GM04503 (cell line): ENCODE measurements at regions not wholly inside any gene's neighbourhood (a gene's known extent, or its start where the extent isn't known, plus 50 kb on each side); places are given as distances from the start of the nearest gene placed in this dataset.
"Not testable (repeated sequence)": the region's sequence is repeated elsewhere in the genome, so short reads cannot be mapped to it uniquely, and the experiment has no call there.

Experiments
- DNase-seq: peaks from one replicate; pipeline ENCODE4 v3.0.0-alpha.2; 2012; ENCODE audit warnings: low read depth

- DNase-seq: no peak
Measured at GRCh38 chr1:30527511-30528140, 195.8 kb downstream of the MATN1 start.

- DNase-seq: no peak
Measured at GRCh38 chr1:30526652-30527345, 196.6 kb downstream of the MATN1 start.

GRCh38 chr1:30525971-30526651 lies 197.3 kb downstream of the MATN1 start:
- peak; percentile 27 for DNase-seq

GRCh38 chr1:30525631-30525970 lies 197.8 kb downstream of the MATN1 start:
- no peak for DNase-seq

GRCh38 chr1:30524840-30525617 lies 198.4 kb downstream of the MATN1 start:
- no peak for DNase-seq

- DNase-seq: not testable (repeated sequence)
Measured at GRCh38 chr1:30524025-30524555, 199.3 kb downstream of the MATN1 start.

- DNase-seq: peak; percentile 94
Measured at GRCh38 chr1:30523055-30524020, 200.0 kb downstream of the MATN1 start.

GRCh38 chr1:30522031-30523004 lies 201.1 kb downstream of the MATN1 start:
- peak; percentile 80 for DNase-seq

- DNase-seq: no peak
Measured at GRCh38 chr1:30521261-30521865, 202.0 kb downstream of the MATN1 start.

GRCh38 chr1:30520476-30520875 lies 202.9 kb downstream of the MATN1 start:
- no peak for DNase-seq

- no peak for DNase-seq
Measured at GRCh38 chr1:30519201-30519763, 204.1 kb downstream of the MATN1 start.

GRCh38 chr1:30518696-30519095 lies 204.7 kb downstream of the MATN1 start:
- no peak for DNase-seq

GRCh38 chr1:30518186-30518585 lies 205.2 kb downstream of the MATN1 start:
- no peak for DNase-seq

- DNase-seq: not testable (repeated sequence)
Measured at GRCh38 chr1:30517666-30518065, 205.7 kb downstream of the MATN1 start.

GRCh38 chr1:30517241-30517640 lies 206.1 kb downstream of the MATN1 start:
- DNase-seq: not testable (repeated sequence)

GRCh38 chr1:30516485-30516858 lies 206.9 kb downstream of the MATN1 start:
- no peak for DNase-seq

GRCh38 chr1:30515755-30516484 lies 207.5 kb downstream of the MATN1 start:
- no peak for DNase-seq

GRCh38 chr1:30514945-30515344 lies 208.4 kb downstream of the MATN1 start:
- DNase-seq: no peak
